Breast epithelium (tissue), 4 donors: ENCODE measurements at regions not wholly inside any gene's neighbourhood (a gene's known extent, or its start where the extent isn't known, plus 50 kb on each side); places are given as distances from the start of the nearest gene placed in this dataset.

Source experiments
- DNase-seq, 2 donors: peaks; one replicate each; pipeline ENCODE4 v3.0.0-alpha.2; 2019; ENCODE audit warnings: low spot score in 2 of 2
- H3K27ac ChIP-seq, 2 donors: fragments of 200-600 bp; sonication (generic) in 1 of 2; one replicate each; pipeline ENCODE4 v1.5.1; 2016 to 2019; ENCODE audit warnings: mild to moderate bottlenecking in 1 of 2
- H3K27me3 ChIP-seq, 2 donors: fragments of 200-600 bp; sonication (generic) in 1 of 2; one replicate each; pipeline versions ENCODE4 v1.5.1 to v1.6.0; 2017 to 2019; ENCODE audit warnings: control low read depth in 1 of 2, mild to moderate bottlenecking in 1 of 2
- H3K36me3 ChIP-seq: fragments of 200-600 bp; one replicate; pipeline ENCODE4 v1.5.1; 2019
- H3K4me1 ChIP-seq, 2 donors: fragments of 200-600 bp; sonication (generic); one replicate each; pipeline ENCODE4 v1.5.1; 2016 to 2019; ENCODE audit warnings: control low read depth in 1 of 2
- H3K4me3 ChIP-seq, 3 donors: fragments of 200-600 bp; sonication (generic); 1 replicate in 2 of 3; 2 replicates in 1 of 3; pipeline ENCODE4 v1.5.1; 2016 to 2019; ENCODE audit warnings: mild to moderate bottlenecking in 3 of 3, moderate library complexity in 2 of 3
- H3K9me3 ChIP-seq, 2 donors: fragments of 200-600 bp; sonication (generic) in 1 of 2; one replicate each; pipeline ENCODE4 v1.5.1; 2016 to 2019; ENCODE audit warnings: control low read depth in 1 of 2
- CTCF ChIP-seq, 3 donors: fragments of 450-650 bp; IDR thresholded peaks; one replicate each; pipeline ENCODE4 v1.5.1; 2016 to 2017; ENCODE audit warnings: antibody characterized with exemption in 3 of 3, mild to moderate bottlenecking in 3 of 3, moderate library complexity in 3 of 3
- POLR2A ChIP-seq: fragments of 450-650 bp; IDR thresholded peaks from one replicate; pipeline ENCODE4 v1.6.1; 2016; ENCODE audit warnings: antibody characterized with exemption, mild to moderate bottlenecking, moderate library complexity
- POLR2AphosphoS5 ChIP-seq, 3 donors: sonication (generic); formaldehyde crosslinking; IDR thresholded peaks; one replicate each; pipeline ENCODE4 v1.6.1; 2017; ENCODE audit warnings: antibody characterized with exemption in 3 of 3
- intact Hi-C: fragments of 100-400 bp; cut with DNase I; formaldehyde crosslinking; loops from one replicate; pipeline ENCODE4 v1.15.1; 2023; ENCODE audit warnings: low total_unique reads

- H3K36me3 ChIP-seq, result no peaks in the 10 kb centered on the region
- H3K27ac ChIP-seq, result no peak overlapping the region
- intact Hi-C loops, result no loop called here
- H3K4me1 ChIP-seq, result no peaks in the 10 kb centered on the region
- H3K27me3 ChIP-seq, result no peaks in the 10 kb centered on the region
- DNase-seq, result no peak
- TF ChIP-seq POLR2AphosphoS5 (IDR thresholded peaks at IDR 0.05) (no peak), CTCF (IDR thresholded peaks at IDR 0.05) (no peak), POLR2A (no peak)
- H3K9me3 ChIP-seq, result peaks cover 0 to 7% of the 10 kb centered on the region in 2 donors
- H3K4me3 ChIP-seq, result no peak overlapping the region
Measured at GRCh38 chr2:182477774-182478173, 50.9 kb upstream of the PDE1A start.

- H3K27me3 ChIP-seq, result no peaks in the 10 kb centered on the region
- no peaks in the 10 kb centered on the region for H3K9me3 ChIP-seq
- no peak overlapping the region for H3K4me3 ChIP-seq
- no peaks in the 10 kb centered on the region for H3K36me3 ChIP-seq
- no peak for TF ChIP-seq CTCF (IDR thresholded peaks at IDR 0.05)
- TF ChIP-seq POLR2A, result no peak
- TF ChIP-seq POLR2AphosphoS5 (IDR thresholded peaks at IDR 0.05), result no peak
- intact Hi-C loops, result no loop called here
- no peak overlapping the region for H3K27ac ChIP-seq
- DNase-seq, result no peak
- no peaks in the 10 kb centered on the region for H3K4me1 ChIP-seq
Measured at GRCh38 chr2:182481676-182482075, 54.8 kb upstream of the PDE1A start.

DNA sequence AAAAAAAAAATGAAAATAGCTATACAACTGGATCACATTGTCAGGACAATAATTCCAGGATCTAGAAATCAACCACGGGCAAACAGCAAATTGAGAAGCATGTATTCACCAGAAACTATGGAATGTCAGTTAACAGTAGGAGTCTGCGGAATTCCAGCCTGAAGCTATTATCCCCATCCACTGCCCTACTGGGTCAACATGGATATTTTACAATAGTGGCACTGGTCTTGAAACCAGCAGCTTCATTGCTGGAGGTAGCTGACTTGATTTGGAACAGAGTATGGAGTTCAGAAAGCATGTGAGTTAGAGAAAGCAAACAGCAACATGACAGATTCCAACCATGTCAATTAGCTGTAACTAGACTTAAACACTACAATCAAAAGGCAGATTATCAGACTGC, 55.7 kb upstream of the PDE1A start:
- Histone ChIP-seq H3K4me3 (no peak overlapping the region), H3K4me1 (no peaks in the 10 kb centered on the region), H3K27me3 (no peaks in the 10 kb centered on the region), H3K9me3 (no peaks in the 10 kb centered on the region), H3K36me3 (no peaks in the 10 kb centered on the region), H3K27ac (no peak overlapping the region)
- DNase-seq, result no peak
- intact Hi-C loops, result no loop called here
- no peak for TF ChIP-seq POLR2A
- TF ChIP-seq POLR2AphosphoS5 (IDR thresholded peaks at IDR 0.05), result no peak
- no peak for TF ChIP-seq CTCF (IDR thresholded peaks at IDR 0.05)

DNA sequence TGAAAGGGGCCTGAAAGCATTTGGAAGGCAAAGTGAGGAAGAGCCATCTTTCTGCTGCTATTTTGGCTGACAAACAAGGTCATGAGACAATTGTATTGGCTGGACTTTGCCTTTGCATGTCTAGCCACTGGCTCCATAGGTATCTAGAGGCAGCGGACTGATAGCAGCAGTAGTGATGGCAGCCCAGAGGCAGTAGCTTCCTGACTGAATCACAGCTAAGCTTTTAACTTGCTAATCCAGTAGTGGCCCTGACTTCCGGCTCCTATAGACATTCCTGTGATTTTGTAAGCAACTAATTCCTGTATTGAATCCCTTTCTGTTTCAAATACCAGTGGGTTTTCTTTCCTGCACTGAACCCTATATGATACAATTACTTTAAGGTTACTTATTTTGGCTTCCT, 69.8 kb upstream of the PDE1A start:
- Histone ChIP-seq H3K27me3 (no peaks in the 10 kb centered on the region), H3K36me3 (no peaks in the 10 kb centered on the region), H3K4me3 (no peak overlapping the region), H3K27ac (no peak overlapping the region), H3K9me3 (no peaks in the 10 kb centered on the region), H3K4me1 (no peaks in the 10 kb centered on the region)
- DNase-seq, result no peak
- no peak for TF ChIP-seq CTCF (IDR thresholded peaks at IDR 0.05)
- TF ChIP-seq POLR2A, result no peak
- no peak for TF ChIP-seq POLR2AphosphoS5 (IDR thresholded peaks at IDR 0.05)
- intact Hi-C loops, result no loop called here

GRCh38 chr2:182499706-182500470, 73.1 kb upstream of the PDE1A start:
- no peaks in the 10 kb centered on the region for H3K27me3 ChIP-seq
- H3K4me3 ChIP-seq, result no peak overlapping the region
- H3K9me3 ChIP-seq, result no peaks in the 10 kb centered on the region
- no peak for DNase-seq
- H3K4me1 ChIP-seq, result no peaks in the 10 kb centered on the region
- H3K27ac ChIP-seq, result no peak overlapping the region
- TF ChIP-seq POLR2A (no peak), POLR2AphosphoS5 (IDR thresholded peaks at IDR 0.05) (no peak), CTCF (IDR thresholded peaks at IDR 0.05) (no peak)
- no peaks in the 10 kb centered on the region for H3K36me3 ChIP-seq
- intact Hi-C loops, result no loop called here
